ENCODE measurements at regions not wholly inside any gene's neighbourhood (a gene's known extent, or its start where the extent isn't known, plus 50 kb on each side); places are given as distances from the start of the nearest gene placed in this dataset.

DNA sequence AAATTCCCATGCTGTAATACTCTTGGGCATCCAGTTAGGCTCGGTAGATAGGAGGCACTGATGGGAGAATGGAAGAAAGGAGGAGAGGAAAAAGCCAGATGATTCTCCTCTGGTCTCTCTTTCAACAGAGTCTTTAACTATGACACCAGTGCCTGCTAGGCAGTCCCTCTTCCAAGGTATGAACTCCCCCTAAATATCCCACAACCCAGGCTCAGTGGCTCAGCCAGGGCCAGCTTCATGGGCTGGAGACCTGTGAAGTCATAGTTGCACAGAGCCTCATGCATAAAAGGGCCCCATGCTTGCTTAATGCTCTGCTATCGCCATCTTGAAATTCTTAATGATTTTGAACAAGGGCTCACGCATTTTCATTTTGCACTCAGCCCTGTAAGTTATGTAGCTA, 869.2 kb upstream of the GCFC2 start:
- no peak for DNase-seq (ENCODE audit: low read depth, low spot score)

DNA sequence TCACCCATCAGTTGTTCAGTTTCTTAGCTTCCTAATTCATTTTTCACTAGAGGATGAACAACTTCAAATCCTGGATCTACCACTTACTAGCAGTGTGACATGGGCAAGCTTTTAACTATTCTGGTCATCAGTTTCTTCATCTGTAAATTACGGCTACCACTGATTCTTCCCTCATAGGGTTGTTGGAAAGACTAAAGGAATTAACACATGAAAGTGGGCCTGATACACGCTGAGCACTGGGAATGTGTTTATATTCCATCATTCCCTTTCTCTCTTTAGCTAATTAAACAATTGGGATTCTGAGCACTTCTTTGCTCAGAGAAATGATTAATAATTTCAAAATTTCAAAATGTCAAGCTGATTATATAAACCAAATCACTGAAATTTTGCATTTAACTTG, 862.3 kb upstream of the GCFC2 start:
- DNase-seq (ENCODE audit: low read depth, low spot score): no peak

- no peak for DNase-seq (ENCODE audit: low read depth, low spot score)
These were observed 859.1 kb upstream of the GCFC2 start for GRCh38 chr2:76569819-76570218.

- no peak for DNase-seq (ENCODE audit: low read depth, low spot score)
These were observed 856.8 kb upstream of the GCFC2 start for GRCh38 chr2:76567478-76567877.

- no peak for DNase-seq (ENCODE audit: low read depth, low spot score)
These were observed 854.0 kb upstream of the GCFC2 start for GRCh38 chr2:76564734-76565133.

DNA sequence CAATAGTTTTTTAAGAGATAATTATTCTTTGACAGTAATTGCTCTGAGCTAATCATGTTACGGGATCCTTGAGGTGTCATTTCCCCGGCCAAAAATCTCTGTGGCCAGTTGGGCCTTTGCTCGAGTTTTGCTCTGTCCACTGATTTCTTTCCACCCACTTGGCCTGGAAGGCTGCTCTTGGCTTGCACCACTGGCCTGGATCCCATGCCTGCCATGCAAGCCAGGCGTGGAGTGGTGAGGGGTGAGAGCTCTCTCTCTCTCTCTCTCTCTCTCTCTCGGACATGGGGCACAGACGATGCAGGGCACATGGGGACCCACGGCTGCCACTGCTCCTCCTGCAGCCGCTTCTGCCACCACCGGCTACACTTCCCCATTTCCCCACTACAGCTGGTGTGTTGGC, 853.0 kb upstream of the GCFC2 start:
- DNase-seq (ENCODE audit: low read depth, low spot score): no peak

- no peak for DNase-seq (ENCODE audit: low read depth, low spot score)
These were observed 847.4 kb upstream of the GCFC2 start for GRCh38 chr2:76558157-76558556.

DNA sequence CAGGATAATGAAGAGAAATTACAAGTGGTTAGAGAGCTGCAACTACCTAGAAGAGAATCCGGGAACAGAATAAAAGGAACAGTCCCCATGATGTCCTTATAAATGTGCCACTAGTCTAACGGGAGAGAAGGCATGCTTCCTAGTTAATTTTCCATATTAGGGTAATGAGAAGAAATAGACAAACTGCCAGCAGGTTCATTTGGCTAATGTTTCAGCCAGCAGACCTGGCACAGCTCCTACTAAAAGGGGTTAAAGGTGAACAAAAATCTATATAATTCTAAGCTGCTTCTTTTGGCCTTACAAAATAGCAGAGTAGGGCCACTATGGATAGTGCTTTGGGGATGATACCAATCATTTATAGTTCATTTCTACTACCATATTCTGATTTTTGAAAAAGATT, 845.3 kb upstream of the GCFC2 start:
- DNase-seq (ENCODE audit: low read depth, low spot score): no peak

DNA sequence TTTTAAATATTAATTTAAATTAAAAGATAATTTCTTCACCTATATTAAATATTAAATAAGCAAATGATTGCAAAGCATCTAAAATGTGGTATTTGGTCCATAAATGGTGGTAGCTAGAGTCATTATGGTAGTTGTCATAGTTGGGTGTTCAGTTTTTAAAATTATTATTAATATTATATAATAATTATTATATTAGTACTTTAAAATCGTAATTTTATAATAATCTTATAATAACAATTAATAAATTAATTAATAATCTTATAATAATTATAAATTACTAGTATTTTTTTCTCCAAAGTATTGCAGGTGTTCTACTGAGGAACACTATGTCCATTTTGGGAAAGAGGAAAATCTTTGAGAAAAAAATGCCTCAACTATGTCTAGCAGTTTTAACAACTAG, 835.5 kb upstream of the GCFC2 start:
- DNase-seq (ENCODE audit: low read depth, low spot score): no peak

DNA sequence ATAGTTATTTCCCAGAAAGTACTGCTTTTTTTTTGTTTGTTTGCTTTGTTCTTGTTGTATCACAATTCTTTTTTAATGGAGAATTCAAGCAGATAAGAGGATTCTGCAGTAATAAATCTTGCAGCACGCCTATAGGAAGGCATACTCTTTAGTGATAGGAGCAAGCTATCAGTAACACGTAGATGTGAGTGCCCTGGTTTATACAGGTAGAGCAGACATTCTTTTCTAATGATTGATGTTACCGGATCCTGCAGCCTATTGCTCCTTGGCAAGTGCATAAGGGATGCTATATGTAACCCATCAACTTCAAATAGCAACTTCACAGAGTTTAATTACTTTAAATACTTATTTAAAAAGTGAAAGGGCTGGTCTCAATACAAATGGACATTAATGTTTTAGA, 834.2 kb upstream of the GCFC2 start:
- no peak for DNase-seq (ENCODE audit: low read depth, low spot score)

DNA sequence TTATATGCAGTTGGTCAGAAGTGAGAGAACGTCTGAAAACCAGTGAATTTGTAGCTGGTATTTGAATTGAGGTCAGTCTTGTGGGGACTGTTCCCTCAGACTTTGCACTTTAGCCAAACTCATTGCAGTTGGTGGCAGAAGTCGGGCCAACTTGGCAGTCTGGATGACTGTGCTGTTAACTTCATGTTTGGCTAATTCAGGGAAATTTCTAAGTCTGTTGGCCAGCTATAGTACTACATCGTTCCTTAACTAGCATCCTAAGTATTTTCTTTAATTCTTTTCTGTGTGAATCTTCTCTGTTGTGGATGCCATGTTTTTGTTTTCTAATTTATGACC, 806.8 kb upstream of the GCFC2 start:
- DNase-seq (ENCODE audit: low read depth, low spot score): no peak

DNA sequence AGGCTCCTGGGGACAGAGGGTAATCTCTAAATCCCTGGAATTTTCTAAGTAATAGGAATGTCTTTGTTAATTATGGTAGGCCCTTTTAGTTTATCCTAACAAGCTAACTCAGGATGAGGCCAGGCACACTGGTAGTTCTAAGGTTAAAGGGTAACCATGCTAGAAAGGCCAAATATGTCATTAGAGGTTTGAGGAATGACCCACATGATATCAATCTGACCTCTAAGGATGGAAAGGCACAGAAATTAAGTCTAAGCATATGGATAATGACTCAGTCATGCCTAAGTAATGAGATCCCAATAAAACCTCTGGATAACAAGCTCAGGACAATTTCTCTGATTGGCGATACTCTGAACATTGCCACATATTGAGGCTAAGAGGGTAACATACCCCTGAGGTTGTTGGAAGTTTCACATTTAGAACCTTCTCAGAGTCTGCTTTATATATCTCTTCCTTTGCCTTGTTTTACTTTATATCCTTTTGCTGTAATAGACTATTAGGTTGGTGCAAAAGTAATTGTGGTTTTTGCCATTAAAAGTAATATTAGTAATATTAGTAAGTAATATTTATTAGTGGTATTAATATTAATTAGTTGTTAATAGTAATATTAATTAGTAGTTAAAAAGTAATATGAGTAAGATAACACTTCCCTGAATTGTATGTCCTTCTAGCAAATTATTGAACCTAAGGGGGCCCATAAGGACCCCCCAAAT, 806.3 kb upstream of the GCFC2 start:
- no peak for DNase-seq (ENCODE audit: low read depth, low spot score)

- no peak for DNase-seq (ENCODE audit: low read depth, low spot score)
These were observed 801.6 kb upstream of the GCFC2 start for GRCh38 chr2:76512201-76512820.

- no peak for DNase-seq (ENCODE audit: low read depth, low spot score)
These were observed 795.8 kb upstream of the GCFC2 start for GRCh38 chr2:76506538-76506937.

GRCh38 chr2:76501641-76502040, 790.9 kb upstream of the GCFC2 start:
- DNase-seq (ENCODE audit: low read depth, low spot score): no peak

DNA sequence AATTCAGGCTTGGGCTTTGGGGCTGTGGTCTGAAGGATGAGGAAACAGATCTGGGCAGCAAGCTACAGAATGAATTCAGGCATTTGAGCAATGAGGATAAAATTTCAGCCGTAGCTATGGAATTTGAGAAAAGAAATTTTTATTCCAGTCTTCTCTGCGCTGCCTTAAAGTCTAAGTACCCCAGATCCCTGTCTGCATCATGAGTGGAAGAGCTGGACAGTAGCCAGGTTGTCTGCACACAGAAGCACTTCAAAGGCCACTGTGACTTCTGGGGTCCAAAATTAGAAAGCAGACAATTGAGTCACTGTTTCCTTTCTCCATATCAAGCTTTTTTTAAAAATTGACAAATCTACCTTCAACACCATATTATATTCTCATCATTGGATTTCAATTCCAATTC, 787.6 kb upstream of the GCFC2 start:
- no peak for DNase-seq (ENCODE audit: low read depth, low spot score)

DNA sequence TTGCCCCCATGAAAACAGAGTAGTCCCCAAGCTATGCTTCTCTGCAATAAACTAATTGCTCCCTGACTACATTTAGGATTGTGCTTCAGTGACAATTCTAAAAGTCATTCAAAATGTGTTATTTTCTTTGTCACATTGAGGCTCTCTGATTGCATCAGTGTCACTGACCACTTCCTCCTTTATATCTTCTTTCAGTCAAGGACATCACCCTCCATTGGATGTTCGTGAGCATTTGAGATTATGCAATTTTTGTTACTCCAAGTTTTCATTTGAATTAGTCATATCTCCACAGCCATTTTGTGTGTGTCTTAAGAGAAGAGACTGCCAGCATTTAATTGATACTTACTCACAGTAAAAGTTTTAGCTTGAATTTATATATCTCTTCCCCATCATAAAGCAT, 780.8 kb upstream of the GCFC2 start:
- DNase-seq (ENCODE audit: low read depth, low spot score): no peak

DNA sequence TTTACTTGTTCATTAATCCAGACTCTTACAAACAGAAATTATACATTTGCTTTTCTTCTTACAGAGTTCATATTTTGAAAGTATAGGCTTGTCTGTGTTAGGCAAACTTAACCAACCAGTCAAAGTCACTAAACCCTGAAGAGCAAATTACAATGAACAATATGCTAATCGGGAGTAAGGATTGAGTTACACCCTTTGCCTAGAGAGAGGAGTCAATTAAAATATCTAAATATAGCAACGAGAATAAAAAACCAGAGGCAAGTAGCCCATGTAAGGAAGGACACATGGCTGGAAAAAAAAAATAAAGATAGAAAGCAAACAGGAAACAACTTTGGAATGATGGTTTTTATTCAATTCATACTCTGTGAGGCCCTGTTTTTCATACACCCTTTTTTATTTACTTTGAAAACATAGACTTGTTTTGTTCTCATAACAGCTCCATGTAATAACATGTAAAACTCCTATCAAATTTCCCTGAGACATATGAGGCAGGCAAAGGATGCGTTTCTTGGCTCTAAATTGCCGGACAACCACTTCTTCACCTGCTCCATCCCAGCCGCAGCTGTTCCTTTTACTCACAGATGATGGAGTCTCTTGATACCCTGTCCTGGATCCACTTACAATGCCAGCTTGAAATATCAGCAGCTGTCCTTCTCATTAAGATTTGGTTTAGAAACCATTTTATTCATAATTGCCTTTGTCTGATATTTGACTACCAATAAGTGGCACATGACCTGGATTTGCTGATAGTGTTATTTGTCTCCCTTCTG, 767.7 kb upstream of the GCFC2 start:
- DNase-seq (ENCODE audit: low read depth, low spot score): no peak

DNA sequence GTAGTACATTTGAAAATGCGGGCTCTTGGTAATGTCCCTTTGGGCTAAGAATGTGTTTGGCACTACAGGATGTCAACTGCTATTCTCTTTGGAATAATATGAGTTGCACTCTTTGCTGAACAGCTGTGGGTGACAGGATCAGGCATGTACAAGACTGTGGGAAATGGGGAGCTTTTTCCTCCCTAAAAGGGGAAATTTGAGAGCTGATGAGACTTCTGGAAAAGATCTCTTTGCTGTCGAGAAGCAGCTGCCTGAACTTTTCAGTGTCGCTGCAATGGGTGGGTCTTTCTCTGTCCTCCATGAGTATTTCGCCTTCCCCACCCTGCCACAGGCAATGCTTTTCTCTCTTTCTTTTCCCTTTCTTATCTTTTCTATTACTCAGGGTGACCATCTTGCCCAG, 762.2 kb upstream of the GCFC2 start:
- DNase-seq (ENCODE audit: low read depth, low spot score): no peak

DNA sequence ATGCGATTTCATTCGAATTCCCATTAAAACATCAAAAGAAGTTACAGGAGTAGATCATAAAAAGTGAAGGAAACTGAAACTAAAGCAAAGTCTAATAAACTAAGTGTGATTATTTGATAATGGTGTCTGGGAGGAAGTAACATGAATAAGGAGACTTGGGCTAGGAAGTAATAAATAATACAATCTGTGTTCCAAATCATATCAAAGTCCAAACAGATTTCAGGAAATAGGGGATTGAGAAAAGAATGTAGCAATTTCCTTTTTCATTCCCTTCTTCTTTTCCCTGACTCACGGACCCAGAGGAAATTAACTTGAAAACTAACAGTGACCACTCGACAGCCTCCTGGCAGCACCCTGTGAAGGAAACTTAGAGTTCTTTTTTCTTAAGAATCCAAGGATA, 758.4 kb upstream of the GCFC2 start:
- no peak for DNase-seq (ENCODE audit: low read depth, low spot score)

DNA sequence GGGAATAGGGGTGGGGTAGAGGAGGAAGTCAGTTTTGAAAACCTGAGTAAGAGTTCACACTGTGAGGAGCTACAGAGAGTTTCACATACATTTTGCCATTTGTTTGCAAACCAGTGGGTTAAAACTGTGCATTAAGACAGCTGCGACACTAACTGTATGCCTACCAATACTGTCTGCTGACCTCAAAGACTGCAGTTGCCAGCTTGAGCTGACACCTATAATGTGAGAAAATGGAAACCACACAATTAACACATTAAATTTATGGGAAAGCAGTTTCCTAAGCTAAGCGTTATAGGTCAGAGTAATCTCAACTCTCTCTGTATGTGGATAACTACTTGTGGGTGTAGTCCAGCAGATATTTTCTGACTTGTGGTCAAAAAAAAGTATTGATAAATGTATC, 756.6 kb upstream of the GCFC2 start:
- DNase-seq (ENCODE audit: low read depth, low spot score): no peak

GRCh38 chr2:76464310-76464709, 753.6 kb upstream of the GCFC2 start:
- no peak for DNase-seq (ENCODE audit: low read depth, low spot score)

DNA sequence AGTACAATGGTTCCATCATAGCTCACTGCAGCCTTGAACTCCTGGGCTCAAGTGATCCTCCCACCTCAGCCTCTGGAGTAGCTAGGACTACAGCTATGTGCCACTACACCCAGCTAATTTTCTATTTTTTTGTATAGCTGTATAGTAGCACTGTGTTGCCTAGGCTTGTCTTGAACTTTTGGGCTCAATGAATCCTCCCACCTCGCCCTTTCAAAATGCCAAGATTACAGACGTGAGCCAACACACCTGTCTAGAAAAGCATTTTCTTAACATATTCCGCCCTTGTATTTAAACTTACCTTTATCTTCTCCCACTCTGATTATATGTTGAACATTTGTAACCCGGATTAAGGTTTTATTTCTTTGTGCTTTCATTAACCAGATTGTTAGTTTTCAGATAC, 750.7 kb upstream of the GCFC2 start:
- DNase-seq (ENCODE audit: low read depth, low spot score): no peak

Data from smooth muscle cell of the brain vasculature (primary cell).